HCT116 (cell line): ENCODE measurements at regions not wholly inside any gene's neighbourhood (a gene's known extent, or its start where the extent isn't known, plus 50 kb on each side); places are given as distances from the start of the nearest gene placed in this dataset.

Source experiments
- ATAC-seq: fragments of 200-7000 bp; cut with Tn5 transposase; 2 replicates; pipeline ENCODE4 v1.9.1; 2020; ENCODE audit warnings: mild to moderate bottlenecking, moderate library complexity
- BruUV-seq: library from RNA; stranded (reverse); fragments of 400-500 nt; replicated peaks from 2 replicates; lab custom pipeline; 2021; lab: Mats Ljungman, UMichigan
- CTCF ChIA-PET: fragments of 300-600 bp; sonication (Branson Sonifier 250); formaldehyde crosslinking; loops from one replicate; lab custom pipeline; 2021; ENCODE audit warnings: antibody characterized with exemption; lab: Charles Lee
- POLR2A ChIA-PET: fragments of 300-600, 350-600 bp; sonication (Branson Sonifier 250); formaldehyde crosslinking; loops from one replicate; lab custom pipeline; 2021; ENCODE audit warnings: antibody characterized with exemption; lab: Charles Lee
- RAD21 ChIA-PET, 2 experiments: fragments of 300-600 bp; sonication (Branson Sonifier 250); formaldehyde crosslinking; loops; one replicate each; lab custom pipeline; 2023; ENCODE audit warnings: low total read pairs in 2 of 2; ENCODE audit not compliant: uncharacterized antibody in 2 of 2, unreplicated experiment in 2 of 2, low non-redundant PET in 1 of 2; lab: Charles Lee
- DNase-seq: peaks from one replicate; pipeline ENCODE4 v3.0.0-alpha.2; 2010; ENCODE audit warnings: low read depth, low spot score
- H2AFZ ChIP-seq: fragments of 200-600 bp; shearing (Covaris generic), sonication (generic); 2 replicates; pipeline ENCODE4 v1.6.1; 2017; ENCODE audit warnings: low read depth, mixed run types, mixed read lengths, antibody characterized with exemption, low read length; ENCODE audit not compliant: poor library complexity, severe bottlenecking
- H3K27ac ChIP-seq: 2 replicates; pipeline ENCODE4 v1.5.1; 2012; ENCODE audit warnings: low read depth, low read length
- H3K27me3 ChIP-seq: fragments of 200-600 bp; sonication (generic); 2 replicates; pipeline ENCODE4 v1.6.1; 2016; ENCODE audit warnings: mixed run types, low read length, mixed read lengths; ENCODE audit not compliant: insufficient read depth
- H3K36me3 ChIP-seq, 2 experiments: fragments of 200-500 bp in 1 of 2; fragments of 200-600 bp in 1 of 2; sonication (Bioruptor generic) in 1 of 2; sonication (generic) in 1 of 2; 2 replicates each; pipeline versions ENCODE4 v1.5.1 to v1.6.1; 2014 to 2016; ENCODE audit warnings: low read length in 2 of 2, inconsistent platforms in 1 of 2, mixed read lengths in 1 of 2, mixed run types in 1 of 2; ENCODE audit not compliant: insufficient read depth in 2 of 2, control insufficient read depth in 1 of 2
- H3K4me1 ChIP-seq, 2 experiments: fragments of 200-600 bp in 1 of 2; sonication (generic) in 1 of 2; 2 replicates each; pipeline versions ENCODE4 v1.5.1 to v1.6.1; 2012 to 2017; ENCODE audit warnings: low read length in 2 of 2, inconsistent platforms in 1 of 2, mild to moderate bottlenecking in 1 of 2, mixed read lengths in 1 of 2, mixed run types in 1 of 2, moderate library complexity in 1 of 2; ENCODE audit not compliant: insufficient read depth in 2 of 2, control insufficient read depth in 1 of 2
- H3K4me2 ChIP-seq: fragments of 200-600 bp; sonication (generic); 2 replicates; pipeline ENCODE4 v1.6.1; 2017; ENCODE audit warnings: mixed run types, low read length, mixed read lengths
- H3K4me3 ChIP-seq, 2 experiments: fragments of 200-600 bp in 1 of 2; sonication (generic) in 1 of 2; replicated peaks in 1 of 2; 2 replicates each; pipeline ENCODE4 v1.5.1; 2011 to 2016; ENCODE audit warnings: low read length in 2 of 2, control low read depth in 1 of 2, low read depth in 1 of 2, mild to moderate bottlenecking in 1 of 2, mixed read lengths in 1 of 2, mixed run types in 1 of 2
- H3K79me2 ChIP-seq: fragments of 200-600 bp; sonication (generic); 2 replicates; pipeline ENCODE4 v1.6.1; 2017; ENCODE audit warnings: mild to moderate bottlenecking, mixed run types, low read length, moderate library complexity, mixed read lengths; ENCODE audit not compliant: insufficient read depth
- H3K9ac ChIP-seq: fragments of 200-600 bp; sonication (generic); 2 replicates; pipeline ENCODE4 v1.6.1; 2016; ENCODE audit warnings: low read length, mixed read lengths
- H3K9me2 ChIP-seq: fragments of 200-600 bp; sonication (generic), shearing (Covaris generic); 2 replicates; pipeline ENCODE4 v1.6.1; 2017; ENCODE audit warnings: mixed run types, mild to moderate bottlenecking, moderate library complexity; ENCODE audit not compliant: insufficient read depth
- H3K9me3 ChIP-seq, 2 experiments: fragments of 200-500 bp in 1 of 2; fragments of 200-600 bp in 1 of 2; sonication (Bioruptor generic) in 1 of 2; sonication (generic) in 1 of 2; 2 replicates each; pipeline ENCODE4 v1.6.1; 2014 to 2017; ENCODE audit warnings: low read length in 2 of 2, mixed read lengths in 2 of 2, inconsistent platforms in 1 of 2, low read depth in 1 of 2, mild to moderate bottlenecking in 1 of 2, mixed run types in 1 of 2, moderate library complexity in 1 of 2; ENCODE audit not compliant: control insufficient read depth in 1 of 2, insufficient read depth in 1 of 2
- H4K20me1 ChIP-seq: fragments of 200-600 bp; sonication (generic), shearing (Covaris generic); 2 replicates; pipeline ENCODE4 v1.6.1; 2017; ENCODE audit warnings: mixed run types, mild to moderate bottlenecking, moderate library complexity; ENCODE audit not compliant: insufficient read depth
- ATF3 ChIP-seq: IDR thresholded peaks from 2 replicates; pipeline ENCODE4 v1.6.1; 2012
- CBX3 ChIP-seq: IDR thresholded peaks from 2 replicates; pipeline ENCODE4 v1.6.1; 2012; ENCODE audit warnings: low read depth
- CEBPB ChIP-seq: IDR thresholded peaks from 2 replicates; pipeline ENCODE4 v1.6.1; 2012; ENCODE audit warnings: low read depth
- CTCF ChIP-seq, 3 experiments: fragments of 200-600 bp in 1 of 3; sonication (generic) in 1 of 3; IDR thresholded peaks in 2 of 3; conservative IDR thresholded peaks in 1 of 3; 2 replicates each; pipeline ENCODE4 v1.5.1; 2012 to 2017; ENCODE audit warnings: low read depth in 2 of 3, low read length in 2 of 3, antibody characterized with exemption in 1 of 3, borderline replicate concordance in 1 of 3, control low read depth in 1 of 3, mild to moderate bottlenecking in 1 of 3, mixed read lengths in 1 of 3, mixed run types in 1 of 3, moderate library complexity in 1 of 3; ENCODE audit not compliant: insufficient read depth in 1 of 3
- EGR1 ChIP-seq: IDR thresholded peaks from 2 replicates; pipeline ENCODE4 v1.6.1; 2012; ENCODE audit warnings: low read depth
- ELF1 ChIP-seq: IDR thresholded peaks from 2 replicates; pipeline ENCODE4 v1.6.1; 2012; ENCODE audit warnings: low read depth, borderline replicate concordance
- EZH2 ChIP-seq: fragments of 200-600 bp; sonication (generic); IDR thresholded peaks from 2 replicates; pipeline ENCODE4 v1.6.1; 2017; ENCODE audit warnings: antibody characterized with exemption, mixed run types
- EZH2phosphoT487 ChIP-seq: fragments of 200-600 bp; IDR thresholded peaks from 2 replicates; pipeline ENCODE4 v1.6.1; 2018; ENCODE audit warnings: antibody characterized with exemption, borderline replicate concordance
- FOSL1 ChIP-seq: IDR thresholded peaks from 2 replicates; pipeline ENCODE4 v1.6.1; 2012; ENCODE audit warnings: low read depth
- JUND ChIP-seq: IDR thresholded peaks from 2 replicates; pipeline ENCODE4 v1.6.1; 2012
- POLR2AphosphoS5 ChIP-seq: IDR thresholded peaks from 2 replicates; pipeline ENCODE4 v1.6.1; 2011; ENCODE audit warnings: mild to moderate bottlenecking, low read depth, low read length, moderate library complexity
- RAD21 ChIP-seq: IDR thresholded peaks from 2 replicates; pipeline ENCODE4 v1.6.1; 2012; ENCODE audit warnings: low read depth, mild to moderate bottlenecking
- SIN3A ChIP-seq: IDR thresholded peaks from 2 replicates; pipeline ENCODE4 v1.6.1; 2012; ENCODE audit warnings: low read depth
- SP1 ChIP-seq: IDR thresholded peaks from 2 replicates; pipeline ENCODE4 v1.6.1; 2012; ENCODE audit warnings: low read depth
- TCF7L2 ChIP-seq: IDR thresholded peaks from 2 replicates; pipeline ENCODE4 v1.7.0; 2011; ENCODE audit warnings: borderline replicate concordance, inconsistent platforms; ENCODE audit not compliant: insufficient read depth, insufficient read length; ENCODE audit errors: extremely low read depth
- YY1 ChIP-seq: IDR thresholded peaks from 2 replicates; pipeline ENCODE4 v1.6.1; 2011; ENCODE audit warnings: low read length, low read depth, moderate library complexity, mild to moderate bottlenecking; ENCODE audit not compliant: insufficient replicate concordance; ENCODE audit errors: extremely low read depth
- ZBTB33 ChIP-seq: IDR thresholded peaks from 2 replicates; pipeline ENCODE4 v1.6.1; 2011; ENCODE audit warnings: mild to moderate bottlenecking, low read length, moderate library complexity; ENCODE audit not compliant: insufficient replicate concordance; ENCODE audit errors: extremely low read depth
- ZNF274 ChIP-seq: fragments of 200-500 bp; sonication (Bioruptor generic); IDR thresholded peaks from 2 replicates; pipeline ENCODE4 v1.6.1; 2014; ENCODE audit warnings: mild to moderate bottlenecking, low read depth, low read length, inconsistent platforms
- intact Hi-C: fragments of 100-400 bp; cut with micrococcal nuclease; formaldehyde crosslinking; loops from 2 replicates; pipeline ENCODE4 v1.10.0; 2022
- TF ChIP-seq, protein P1 (sequence below): IDR thresholded peaks from 2 replicates; pipeline ENCODE4 v1.6.1; 2012
- TF ChIP-seq, protein P2 (sequence below): IDR thresholded peaks from 2 replicates; pipeline ENCODE4 v1.6.1; 2012; ENCODE audit warnings: low read depth

DNA sequence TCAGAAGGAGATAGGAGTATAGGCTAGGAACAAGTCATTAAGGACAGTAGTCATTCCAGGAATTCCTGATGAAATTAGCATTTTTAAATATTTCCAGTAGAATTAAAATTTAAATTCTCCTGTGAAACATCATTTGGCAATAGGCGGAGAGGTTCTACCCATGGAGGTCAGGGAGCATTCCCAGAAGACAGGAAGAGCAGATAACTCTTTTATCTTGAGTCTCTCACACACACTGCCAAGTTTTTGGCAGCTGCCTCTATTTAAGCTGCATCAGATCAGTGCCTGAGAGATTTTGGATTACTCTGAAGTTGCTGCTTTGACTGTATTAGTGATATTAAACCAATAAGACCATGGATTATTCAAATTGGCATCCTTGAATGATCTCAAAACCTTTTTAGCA is 714.7 kb downstream of the EPHA4 start:
- Histone ChIP-seq H3K79me2 (no peaks in the 10 kb centered on the region), H3K9ac (no peak overlapping the region), H3K9me2 (no peaks in the 10 kb centered on the region), H4K20me1 (no peaks in the 10 kb centered on the region), H3K4me3 (no peak overlapping the region), H3K27me3 (no peaks in the 10 kb centered on the region), H3K4me1 (no peaks in the 10 kb centered on the region), H2AFZ (no peak overlapping the region), H3K27ac (no peak overlapping the region), H3K36me3 (no peaks in the 10 kb centered on the region), H3K4me2 (no peak overlapping the region), H3K9me3 (no peaks in the 10 kb centered on the region)
- intact Hi-C loops: no loop called here
- RAD21 ChIA-PET: interaction anchor here in 1 of 2 experiments (0.5 kb wide), 1 partner anchor 15 kb away, joined by 3 read pairs; no protein-coding TSS in a partner anchor
- ATAC-seq (no peak), DNase-seq (no peak)
- TF ChIP-seq FOSL1 (no peak), CTCF (IDR thresholded peaks at IDR 0.05 in 2 of 3, conservative IDR thresholded peaks at IDR 0.05 in 1 of 3; ENCODE audit: borderline replicate concordance in 1 of 3, insufficient read depth in 1 of 3, low read depth in 2 of 3, low read length in 2 of 3) (no peak), CEBPB (no peak), EZH2 (no peak), JUND (no peak), RAD21 (no peak), ZNF274 (no peak), TCF7L2 (no peak), CBX3 (no peak), SP1 (no peak), SIN3A (no peak), EGR1 (no peak), ELF1 (no peak), ZBTB33 (no peak), POLR2AphosphoS5 (no peak), ATF3 (no peak), YY1 (no peak), EZH2phosphoT487 (no peak)
- TF ChIP-seq, protein P1, sequence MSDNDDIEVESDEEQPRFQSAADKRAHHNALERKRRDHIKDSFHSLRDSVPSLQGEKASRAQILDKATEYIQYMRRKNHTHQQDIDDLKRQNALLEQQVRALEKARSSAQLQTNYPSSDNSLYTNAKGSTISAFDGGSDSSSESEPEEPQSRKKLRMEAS: no peak
- TF ChIP-seq, protein P2, sequence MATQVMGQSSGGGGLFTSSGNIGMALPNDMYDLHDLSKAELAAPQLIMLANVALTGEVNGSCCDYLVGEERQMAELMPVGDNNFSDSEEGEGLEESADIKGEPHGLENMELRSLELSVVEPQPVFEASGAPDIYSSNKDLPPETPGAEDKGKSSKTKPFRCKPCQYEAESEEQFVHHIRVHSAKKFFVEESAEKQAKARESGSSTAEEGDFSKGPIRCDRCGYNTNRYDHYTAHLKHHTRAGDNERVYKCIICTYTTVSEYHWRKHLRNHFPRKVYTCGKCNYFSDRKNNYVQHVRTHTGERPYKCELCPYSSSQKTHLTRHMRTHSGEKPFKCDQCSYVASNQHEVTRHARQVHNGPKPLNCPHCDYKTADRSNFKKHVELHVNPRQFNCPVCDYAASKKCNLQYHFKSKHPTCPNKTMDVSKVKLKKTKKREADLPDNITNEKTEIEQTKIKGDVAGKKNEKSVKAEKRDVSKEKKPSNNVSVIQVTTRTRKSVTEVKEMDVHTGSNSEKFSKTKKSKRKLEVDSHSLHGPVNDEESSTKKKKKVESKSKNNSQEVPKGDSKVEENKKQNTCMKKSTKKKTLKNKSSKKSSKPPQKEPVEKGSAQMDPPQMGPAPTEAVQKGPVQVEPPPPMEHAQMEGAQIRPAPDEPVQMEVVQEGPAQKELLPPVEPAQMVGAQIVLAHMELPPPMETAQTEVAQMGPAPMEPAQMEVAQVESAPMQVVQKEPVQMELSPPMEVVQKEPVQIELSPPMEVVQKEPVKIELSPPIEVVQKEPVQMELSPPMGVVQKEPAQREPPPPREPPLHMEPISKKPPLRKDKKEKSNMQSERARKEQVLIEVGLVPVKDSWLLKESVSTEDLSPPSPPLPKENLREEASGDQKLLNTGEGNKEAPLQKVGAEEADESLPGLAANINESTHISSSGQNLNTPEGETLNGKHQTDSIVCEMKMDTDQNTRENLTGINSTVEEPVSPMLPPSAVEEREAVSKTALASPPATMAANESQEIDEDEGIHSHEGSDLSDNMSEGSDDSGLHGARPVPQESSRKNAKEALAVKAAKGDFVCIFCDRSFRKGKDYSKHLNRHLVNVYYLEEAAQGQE: no peak
- POLR2A ChIA-PET: no interaction called here
- CTCF ChIA-PET: no interaction called here
- no TSS peak for BruUV-seq
